ENCODE measurements at regions not wholly inside any gene's neighbourhood (a gene's known extent, or its start where the extent isn't known, plus 50 kb on each side); places are given as distances from the start of the nearest gene placed in this dataset.

- no peak overlapping the region for H3K4me3 ChIP-seq (ENCODE audit: low read length)
- no peaks in the 10 kb centered on the region for H3K27me3 ChIP-seq (ENCODE audit: control insufficient read depth, insufficient read depth)
- DNase-seq (no peak), ATAC-seq (no peak)
- H3K27ac ChIP-seq (ENCODE audit: low read length): no peak overlapping the region
- no peaks in the 10 kb centered on the region for H3K9me3 ChIP-seq (ENCODE audit: control insufficient read depth, low read length)
- H3K4me1 ChIP-seq (ENCODE audit: control insufficient read depth, insufficient read depth, low read length): no peaks in the 10 kb centered on the region
- WGBS: 49% methylated on average over 5 of the region's 5 CpGs
- intact Hi-C loops (cut with DNase I): no loop called here
Measured at GRCh38 chr14:98059106-98059505, 1212.9 kb downstream of the BCL11B start.

DNA sequence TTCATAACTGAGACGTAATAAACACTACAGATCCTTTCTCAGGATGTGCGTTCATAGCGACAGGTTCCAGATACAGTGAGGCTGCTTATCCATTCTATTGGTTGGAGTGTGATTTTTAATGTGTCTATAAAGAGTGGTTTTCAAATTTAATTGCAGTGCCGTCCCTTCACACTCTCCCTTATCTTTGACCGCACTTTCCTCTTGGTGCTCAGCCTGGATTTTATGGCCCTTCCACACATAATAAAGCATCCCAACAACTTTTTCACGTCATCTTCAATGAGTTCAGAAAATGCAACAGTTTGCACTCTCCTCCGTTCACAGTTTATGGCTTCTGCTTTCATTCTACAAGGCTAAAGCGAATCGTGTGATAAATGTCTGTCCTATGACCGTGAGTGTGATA is 1209.9 kb downstream of the BCL11B start:
- 79% methylated on average over 10 of the region's 10 CpGs for WGBS
- H3K27me3 ChIP-seq (ENCODE audit: control insufficient read depth, insufficient read depth): no peaks in the 10 kb centered on the region
- no peaks in the 10 kb centered on the region for H3K9me3 ChIP-seq (ENCODE audit: control insufficient read depth, low read length)
- H3K4me1 ChIP-seq (ENCODE audit: control insufficient read depth, insufficient read depth, low read length): no peaks in the 10 kb centered on the region
- intact Hi-C loops (cut with DNase I): no loop called here
- no peak for ATAC-seq
- H3K27ac ChIP-seq (ENCODE audit: low read length): no peak overlapping the region
- no peak overlapping the region for H3K4me3 ChIP-seq (ENCODE audit: low read length)
- no peak for DNase-seq

DNA sequence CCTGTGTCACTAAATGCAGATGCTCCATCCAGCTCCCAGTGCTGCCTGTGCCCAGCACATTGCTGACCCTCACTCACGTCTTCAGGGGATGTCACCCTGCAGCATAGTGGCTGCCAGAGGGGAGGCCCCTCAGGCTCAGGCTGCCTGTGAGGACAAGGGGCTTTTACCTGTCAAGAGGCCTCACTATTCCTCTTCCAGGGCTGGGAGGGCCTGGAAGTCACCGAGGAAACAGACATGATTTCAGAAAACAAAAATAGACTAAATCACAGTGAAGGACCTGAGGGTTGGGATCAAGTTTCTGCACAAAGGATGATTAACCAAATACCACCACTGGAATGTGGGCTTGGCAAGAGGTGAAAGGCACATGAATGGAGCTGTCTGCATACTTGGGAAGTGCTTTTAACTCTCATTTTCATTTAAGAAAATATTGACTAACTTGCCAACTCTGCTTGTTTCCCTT is 1202.3 kb downstream of the BCL11B start:
- Histone ChIP-seq H3K27ac (ENCODE audit: low read length) (no peak overlapping the region), H3K4me3 (ENCODE audit: low read length) (no peak overlapping the region), H3K4me1 (ENCODE audit: control insufficient read depth, insufficient read depth, low read length) (no peaks in the 10 kb centered on the region), H3K9me3 (ENCODE audit: control insufficient read depth, low read length) (no peaks in the 10 kb centered on the region), H3K27me3 (ENCODE audit: control insufficient read depth, insufficient read depth) (no peaks in the 10 kb centered on the region)
- intact Hi-C loops (cut with DNase I): no loop called here
- WGBS: 27% methylated on average over 2 of the region's 2 CpGs
- ATAC-seq (no peak), DNase-seq (no peak)

DNA sequence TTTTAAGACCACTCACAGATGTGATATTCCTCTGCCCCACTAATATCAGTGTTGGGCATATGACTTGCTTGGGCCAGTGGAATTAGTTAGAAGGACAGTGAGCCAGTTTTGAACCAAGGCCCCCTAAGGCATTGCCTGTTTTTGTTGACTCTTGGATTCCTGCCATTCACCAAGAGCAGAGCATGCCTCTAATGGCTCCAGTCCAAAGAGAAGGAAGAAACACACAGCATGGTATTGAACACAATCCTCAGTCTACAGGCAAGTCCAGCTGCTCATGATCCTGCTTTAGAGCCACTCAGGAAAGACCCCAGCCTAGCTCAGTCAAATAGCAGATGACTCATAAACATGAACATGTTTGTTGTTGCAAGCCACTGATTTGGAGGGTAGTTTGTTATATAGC is 1201.5 kb downstream of the BCL11B start:
- intact Hi-C loops (cut with DNase I): no loop called here
- Histone ChIP-seq H3K9me3 (ENCODE audit: control insufficient read depth, low read length) (no peaks in the 10 kb centered on the region), H3K27ac (ENCODE audit: low read length) (no peak overlapping the region), H3K27me3 (ENCODE audit: control insufficient read depth, insufficient read depth) (no peaks in the 10 kb centered on the region), H3K4me3 (ENCODE audit: low read length) (no peak overlapping the region), H3K4me1 (ENCODE audit: control insufficient read depth, insufficient read depth, low read length) (no peaks in the 10 kb centered on the region)
- ATAC-seq (no peak), DNase-seq (no peak)

- ATAC-seq (no peak), DNase-seq (no peak)
- intact Hi-C loops (cut with DNase I): no loop called here
- Histone ChIP-seq H3K27ac (ENCODE audit: low read length) (no peak overlapping the region), H3K4me1 (ENCODE audit: control insufficient read depth, insufficient read depth, low read length) (no peaks in the 10 kb centered on the region), H3K27me3 (ENCODE audit: control insufficient read depth, insufficient read depth) (no peaks in the 10 kb centered on the region), H3K4me3 (ENCODE audit: low read length) (no peak overlapping the region), H3K9me3 (ENCODE audit: control insufficient read depth, low read length) (no peaks in the 10 kb centered on the region)
- WGBS: 96% methylated on average over 5 of the region's 5 CpGs
Measured at GRCh38 chr14:98074111-98074510, 1197.9 kb downstream of the BCL11B start.

GRCh38 chr14:98077176-98077575 is 1194.8 kb downstream of the BCL11B start:
- H3K27me3 ChIP-seq (ENCODE audit: control insufficient read depth, insufficient read depth): no peaks in the 10 kb centered on the region
- H3K4me3 ChIP-seq (ENCODE audit: low read length): no peak overlapping the region
- ATAC-seq (no peak), DNase-seq (no peak)
- no peaks in the 10 kb centered on the region for H3K9me3 ChIP-seq (ENCODE audit: control insufficient read depth, low read length)
- H3K27ac ChIP-seq (ENCODE audit: low read length): no peak overlapping the region
- WGBS: 57% methylated on average over 3 of the region's 3 CpGs
- no peaks in the 10 kb centered on the region for H3K4me1 ChIP-seq (ENCODE audit: control insufficient read depth, insufficient read depth, low read length)
- intact Hi-C loops (cut with DNase I): no loop called here

DNA sequence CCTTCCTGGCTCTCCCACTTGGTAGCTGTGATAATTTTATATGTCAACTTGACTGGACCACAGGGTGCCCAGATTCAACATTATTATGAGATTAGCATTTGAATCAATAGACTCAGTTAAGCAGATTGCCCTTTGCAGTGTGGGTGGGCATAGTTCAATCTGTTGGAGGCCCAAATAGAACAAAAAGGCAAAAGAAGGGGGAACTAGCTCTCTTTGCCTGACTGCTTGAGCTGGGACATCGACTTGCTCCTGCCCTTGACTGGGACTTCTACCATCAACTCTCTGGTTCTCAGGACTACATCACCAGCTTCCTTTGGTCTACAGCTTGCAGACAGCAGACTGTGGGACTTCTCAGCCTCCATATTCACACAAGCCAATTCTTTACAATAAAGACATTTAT is 1189.2 kb downstream of the BCL11B start:
- H3K4me3 ChIP-seq (ENCODE audit: low read length): no peak overlapping the region
- WGBS: 67% methylated on average over 1 of the region's 1 CpG
- H3K9me3 ChIP-seq (ENCODE audit: control insufficient read depth, low read length): no peaks in the 10 kb centered on the region
- no peaks in the 10 kb centered on the region for H3K4me1 ChIP-seq (ENCODE audit: control insufficient read depth, insufficient read depth, low read length)
- ATAC-seq (no peak), DNase-seq (no peak)
- H3K27ac ChIP-seq (ENCODE audit: low read length): no peak overlapping the region
- no peaks in the 10 kb centered on the region for H3K27me3 ChIP-seq (ENCODE audit: control insufficient read depth, insufficient read depth)
- intact Hi-C loops (cut with DNase I): no loop called here

GRCh38 chr14:98085751-98086150 is 1186.2 kb downstream of the BCL11B start:
- DNase-seq: no peak
- WGBS: 96% methylated on average over 1 of the region's 1 CpG
- Histone ChIP-seq H3K27ac (ENCODE audit: low read length) (no peak overlapping the region), H3K27me3 (ENCODE audit: control insufficient read depth, insufficient read depth) (no peaks in the 10 kb centered on the region), H3K9me3 (ENCODE audit: control insufficient read depth, low read length) (no peaks in the 10 kb centered on the region), H3K4me3 (ENCODE audit: low read length) (no peak overlapping the region), H3K4me1 (ENCODE audit: control insufficient read depth, insufficient read depth, low read length) (no peaks in the 10 kb centered on the region)
- no peak for ATAC-seq
- intact Hi-C loops (cut with DNase I): no loop called here

- DNase-seq (no peak), ATAC-seq (no peak)
- H3K4me3 ChIP-seq (ENCODE audit: low read length): no peak overlapping the region
- no peaks in the 10 kb centered on the region for H3K9me3 ChIP-seq (ENCODE audit: control insufficient read depth, low read length)
- intact Hi-C loops (cut with DNase I): no loop called here
- H3K27me3 ChIP-seq (ENCODE audit: control insufficient read depth, insufficient read depth): no peaks in the 10 kb centered on the region
- H3K27ac ChIP-seq (ENCODE audit: low read length): no peak overlapping the region
- no peaks in the 10 kb centered on the region for H3K4me1 ChIP-seq (ENCODE audit: control insufficient read depth, insufficient read depth, low read length)
- WGBS: 67% methylated on average over 2 of the region's 2 CpGs
Measured at GRCh38 chr14:98093111-98093510, 1178.9 kb downstream of the BCL11B start.

- intact Hi-C loops (cut with DNase I): no loop called here
- no peak for ATAC-seq
Measured at GRCh38 chr14:98099527-98099926, 1172.5 kb downstream of the BCL11B start.

GRCh38 chr14:98101323-98101722 is 1170.7 kb downstream of the BCL11B start:
- intact Hi-C loops (cut with DNase I): no loop called here
- ATAC-seq: no peak

More at GRCh38 chr14:98099527-98099926, 1172.5 kb downstream of the BCL11B start:
- 78% methylated on average over 2 of the region's 2 CpGs for WGBS
- Histone ChIP-seq H3K4me1 (ENCODE audit: control insufficient read depth, insufficient read depth, low read length) (no peaks in the 10 kb centered on the region), H3K27ac (ENCODE audit: low read length) (no peak overlapping the region), H3K9me3 (ENCODE audit: control insufficient read depth, low read length) (no peaks in the 10 kb centered on the region), H3K4me3 (ENCODE audit: low read length) (no peak overlapping the region), H3K27me3 (ENCODE audit: control insufficient read depth, insufficient read depth) (peaks cover 3% of the 10 kb centered on the region)
- DNase-seq: no peak

GRCh38 chr14:98103705-98104104 is 1168.3 kb downstream of the BCL11B start:
- Histone ChIP-seq H3K9me3 (ENCODE audit: control insufficient read depth, low read length) (no peaks in the 10 kb centered on the region), H3K27ac (ENCODE audit: low read length) (no peak overlapping the region), H3K27me3 (ENCODE audit: control insufficient read depth, insufficient read depth) (no peaks in the 10 kb centered on the region), H3K4me1 (ENCODE audit: control insufficient read depth, insufficient read depth, low read length) (no peaks in the 10 kb centered on the region), H3K4me3 (ENCODE audit: low read length) (no peak overlapping the region)
- ATAC-seq (no peak), DNase-seq (no peak)
- 93% methylated on average over 2 of the region's 2 CpGs for WGBS
- intact Hi-C loops (cut with DNase I): no loop called here

More at GRCh38 chr14:98101323-98101722, 1170.7 kb downstream of the BCL11B start:
- Histone ChIP-seq H3K4me3 (ENCODE audit: low read length) (no peak overlapping the region), H3K27ac (ENCODE audit: low read length) (no peak overlapping the region), H3K27me3 (ENCODE audit: control insufficient read depth, insufficient read depth) (peaks cover 3% of the 10 kb centered on the region), H3K4me1 (ENCODE audit: control insufficient read depth, insufficient read depth, low read length) (no peaks in the 10 kb centered on the region), H3K9me3 (ENCODE audit: control insufficient read depth, low read length) (no peaks in the 10 kb centered on the region)
- no peak for DNase-seq
- 72% methylated on average over 3 of the region's 3 CpGs for WGBS
